ENCODE measurements at regions not wholly inside any gene's neighbourhood (a gene's known extent, or its start where the extent isn't known, plus 50 kb on each side); places are given as distances from the start of the nearest gene placed in this dataset.

GRCh38 chr4:128346054-128346716 is 58.6 kb upstream of the PGRMC2 start:
- Histone ChIP-seq H3K9me3 (no peaks in the 10 kb centered on the region), H3K27ac (no peak overlapping the region), H3K4me1 (no peaks in the 10 kb centered on the region), H3K4me3 (no peak overlapping the region), H3K27me3 (no peaks in the 10 kb centered on the region), H3K36me3 (no peaks in the 10 kb centered on the region)
- DNase-seq, result no peak
- ATAC-seq (ENCODE audit: low FRiP score in 2 of 2), result no peak
- TF ChIP-seq EP300 (IDR thresholded peaks at IDR 0.05) (no peak), POLR2A (IDR thresholded peaks at IDR 0.05) (no peak), CTCF (IDR thresholded peaks at IDR 0.05) (no peak), POLR2AphosphoS5 (IDR thresholded peaks at IDR 0.05) (no peak)
- 93 to 95% methylated on average over 3 of the region's 3 CpGs for WGBS, 2 donors

- H3K27me3 ChIP-seq, result no peaks in the 10 kb centered on the region
- no peak overlapping the region for H3K27ac ChIP-seq
- 38 to 79% methylated on average over 1 of the region's 1 CpG for WGBS, 2 donors
- H3K4me3 ChIP-seq, result no peak overlapping the region
- H3K4me1 ChIP-seq, result no peaks in the 10 kb centered on the region
- ATAC-seq (ENCODE audit: low FRiP score in 2 of 2), result no peak
- no peak for DNase-seq
- H3K36me3 ChIP-seq, result no peaks in the 10 kb centered on the region
- H3K9me3 ChIP-seq, result no peaks in the 10 kb centered on the region
- no peak for TF ChIP-seq CTCF (IDR thresholded peaks at IDR 0.05)
- no peak for TF ChIP-seq POLR2A (IDR thresholded peaks at IDR 0.05)
- TF ChIP-seq EP300 (IDR thresholded peaks at IDR 0.05), result no peak
- no peak for TF ChIP-seq POLR2AphosphoS5 (IDR thresholded peaks at IDR 0.05)
Measured at GRCh38 chr4:128345650-128346049, 58.0 kb upstream of the PGRMC2 start.

GRCh38 chr4:128342762-128343161 is 55.1 kb upstream of the PGRMC2 start:
- ATAC-seq (ENCODE audit: low FRiP score in 2 of 2), result no peak
- H3K27ac ChIP-seq, result no peak overlapping the region

GRCh38 chr4:128341634-128342033 is 54.0 kb upstream of the PGRMC2 start:
- Histone ChIP-seq H3K36me3 (no peaks in the 10 kb centered on the region), H3K27me3 (no peaks in the 10 kb centered on the region), H3K9me3 (no peaks in the 10 kb centered on the region), H3K27ac (no peak overlapping the region), H3K4me1 (no peaks in the 10 kb centered on the region), H3K4me3 (no peak overlapping the region)
- 94 to 97% methylated on average over 4 of the region's 4 CpGs for WGBS, 2 donors
- DNase-seq (no peak), ATAC-seq (ENCODE audit: low FRiP score in 2 of 2) (no peak)
- no peak for TF ChIP-seq POLR2A (IDR thresholded peaks at IDR 0.05)

More at GRCh38 chr4:128342762-128343161, 55.1 kb upstream of the PGRMC2 start:
- no peaks in the 10 kb centered on the region for H3K27me3 ChIP-seq
- DNase-seq, result no peak
- H3K9me3 ChIP-seq, result no peaks in the 10 kb centered on the region
- H3K36me3 ChIP-seq, result no peaks in the 10 kb centered on the region
- H3K4me3 ChIP-seq, result no peak overlapping the region
- TF ChIP-seq CTCF (IDR thresholded peaks at IDR 0.05), result no peak
- TF ChIP-seq POLR2A (IDR thresholded peaks at IDR 0.05), result no peak
- no peak for TF ChIP-seq POLR2AphosphoS5 (IDR thresholded peaks at IDR 0.05)
- TF ChIP-seq EP300 (IDR thresholded peaks at IDR 0.05), result no peak
- WGBS, 2 donors, result 64 to 73% methylated on average over 1 of the region's 1 CpG
- no peaks in the 10 kb centered on the region for H3K4me1 ChIP-seq

GRCh38 chr4:128338634-128339355 is 51.2 kb upstream of the PGRMC2 start:
- WGBS, 2 donors, result 84 to 90% methylated on average over 4 of the region's 4 CpGs

More at GRCh38 chr4:128338634-128339355, 51.2 kb upstream of the PGRMC2 start:
- ATAC-seq (ENCODE audit: low FRiP score in 2 of 2) (peak; percentile 34 to 59), DNase-seq (no peak)
- no peaks in the 10 kb centered on the region for H3K36me3 ChIP-seq
- TF ChIP-seq POLR2AphosphoS5 (IDR thresholded peaks at IDR 0.05) (no peak), EP300 (IDR thresholded peaks at IDR 0.05) (no peak), POLR2A (IDR thresholded peaks at IDR 0.05) (no peak), CTCF (IDR thresholded peaks at IDR 0.05) (no peak)
- H3K4me3 ChIP-seq, result no peak overlapping the region
- H3K4me1 ChIP-seq, result no peaks in the 10 kb centered on the region
- no peaks in the 10 kb centered on the region for H3K27me3 ChIP-seq
- H3K27ac ChIP-seq, result no peak overlapping the region
- H3K9me3 ChIP-seq, result no peaks in the 10 kb centered on the region

Data from upper lobe of left lung (tissue), 6 donors.